H1 (cell line): ENCODE measurements at regions not wholly inside any gene's neighbourhood (a gene's known extent, or its start where the extent isn't known, plus 50 kb on each side); places are given as distances from the start of the nearest gene placed in this dataset.

Source experiments
- CTCF ChIA-PET: fragments of 300-600 bp; sonication (Branson Sonifier 250); formaldehyde crosslinking; loops from one replicate; lab custom pipeline; 2021; ENCODE audit not compliant: partially characterized antibody; lab: Charles Lee
- POLR2A ChIA-PET: fragments of 300-600 bp; sonication (Branson Sonifier 250); formaldehyde crosslinking; loops from one replicate; lab custom pipeline; 2021; ENCODE audit warnings: inconsistent platforms; ENCODE audit not compliant: partially characterized antibody; lab: Charles Lee
- DNase-seq, 2 experiments: peaks; one replicate each; pipeline versions ENCODE4 v3.0.0 to v3.0.0-alpha.2; 2010 to 2022; ENCODE audit warnings: low spot score in 2 of 2, low read depth in 1 of 2, mixed read lengths in 1 of 2
- FAIRE-seq: peaks from 2 replicates; lab custom pipeline; 2011; peaks lifted over from hg19 to GRCh38; lab: Jason Lieb, UNC
- H2AFZ ChIP-seq: 2 replicates; pipeline ENCODE4 v1.8.1; 2012; ENCODE audit warnings: low read length, inconsistent platforms
- H2AK5ac ChIP-seq: 2 replicates; pipeline ENCODE4 v1.6.1; 2013; ENCODE audit warnings: low read depth, low read length
- H2BK120ac ChIP-seq: replicated peaks from 2 replicates; pipeline ENCODE3; 2013; ENCODE audit warnings: low read depth, low read length, inconsistent platforms
- H2BK12ac ChIP-seq: 2 replicates; pipeline ENCODE4 v1.6.1; 2013; ENCODE audit warnings: low read depth, low read length
- H2BK15ac ChIP-seq: 2 replicates; pipeline ENCODE4 v1.6.1; 2013; ENCODE audit warnings: low read length
- H2BK20ac ChIP-seq: 2 replicates; pipeline ENCODE4 v1.6.1; 2013; ENCODE audit warnings: low read length
- H2BK5ac ChIP-seq: 2 replicates; pipeline ENCODE4 v1.6.1; 2013; ENCODE audit warnings: low read depth, low read length
- H3K14ac ChIP-seq: 2 replicates; pipeline ENCODE4 v1.6.1; 2013; ENCODE audit warnings: inconsistent platforms; ENCODE audit not compliant: insufficient read length
- H3K18ac ChIP-seq: 2 replicates; pipeline ENCODE4 v1.6.1; 2013; ENCODE audit warnings: low read length; ENCODE audit errors: extremely low read depth
- H3K23ac ChIP-seq: 2 replicates; pipeline ENCODE4 v1.6.1; 2013; ENCODE audit warnings: inconsistent platforms; ENCODE audit not compliant: insufficient read length
- H3K23me2 ChIP-seq: 2 replicates; pipeline ENCODE4 v1.6.1; 2013; ENCODE audit warnings: low read depth, low read length
- H3K27ac ChIP-seq: 2 replicates; pipeline ENCODE4 v1.6.1; 2011; ENCODE audit warnings: low read depth, low read length, inconsistent platforms
- H3K27me3 ChIP-seq, 4 experiments: replicated peaks in 1 of 4; 1 replicate in 1 of 4; 2 replicates in 3 of 4; pipeline versions ENCODE4 v1.6.1 to v1.8.1; 2011 to 2013; ENCODE audit warnings: low read length in 3 of 4, mild to moderate bottlenecking in 3 of 4, inconsistent platforms in 2 of 4, mixed read lengths in 2 of 4, moderate library complexity in 1 of 4; ENCODE audit not compliant: control insufficient read depth in 3 of 4, insufficient read depth in 3 of 4; ENCODE audit errors: extremely low read depth in 1 of 4
- H3K36me3 ChIP-seq, 4 experiments: 2 replicates each; pipeline versions ENCODE4 v1.6.1 to v1.8.1; 2011 to 2013; ENCODE audit warnings: mild to moderate bottlenecking in 4 of 4, low read length in 3 of 4, moderate library complexity in 2 of 4, control low read depth in 1 of 4, inconsistent platforms in 1 of 4; ENCODE audit not compliant: insufficient read depth in 4 of 4, control insufficient read depth in 2 of 4
- H3K4ac ChIP-seq: replicated peaks from 2 replicates; pipeline ENCODE3; 2013; ENCODE audit warnings: low read length, low read depth, mixed read lengths, inconsistent platforms; ENCODE audit not compliant: insufficient read length
- H3K4me1 ChIP-seq, 4 experiments: replicated peaks in 1 of 4; 1 replicate in 1 of 4; 2 replicates in 3 of 4; pipeline versions ENCODE4 v1.6.1 to v1.8.1; 2011 to 2013; ENCODE audit warnings: low read length in 3 of 4, inconsistent platforms in 2 of 4, mixed read lengths in 1 of 4; ENCODE audit not compliant: insufficient read depth in 4 of 4, control insufficient read depth in 3 of 4
- H3K4me2 ChIP-seq, 2 experiments: 2 replicates each; pipeline versions ENCODE4 v1.6.1 to v1.8.1; 2011 to 2013; ENCODE audit warnings: low read depth in 2 of 2, low read length in 2 of 2, control low read depth in 1 of 2, inconsistent platforms in 1 of 2, mild to moderate bottlenecking in 1 of 2; ENCODE audit not compliant: insufficient read depth in 1 of 2
- H3K4me3 ChIP-seq, 4 experiments: fragments of 200-600, 300-600 bp in 1 of 4; sonication (generic), shearing (Covaris generic), sonication (Bioruptor Twin) in 1 of 4; 2 replicates each; pipeline versions ENCODE4 v1.5.1 to v1.8.1; 2011 to 2016; ENCODE audit warnings: low read length in 4 of 4, low read depth in 3 of 4, control low read depth in 2 of 4, inconsistent platforms in 2 of 4, mild to moderate bottlenecking in 2 of 4, mixed read lengths in 1 of 4, moderate library complexity in 1 of 4; ENCODE audit not compliant: insufficient read depth in 2 of 4; ENCODE audit errors: extremely low read depth in 1 of 4
- H3K56ac ChIP-seq: replicated peaks from 2 replicates; pipeline ENCODE3; 2013; ENCODE audit warnings: low read depth, mild to moderate bottlenecking, mixed read lengths, low read length, inconsistent platforms; ENCODE audit not compliant: insufficient read length
- H3K79me1 ChIP-seq: 2 replicates; pipeline ENCODE4 v1.6.1; 2013; ENCODE audit warnings: low read depth, low read length, control low read depth
- H3K79me2 ChIP-seq, 2 experiments: 2 replicates each; pipeline versions ENCODE4 v1.6.1 to v1.8.1; 2012 to 2013; ENCODE audit warnings: low read length in 2 of 2, mild to moderate bottlenecking in 2 of 2, inconsistent platforms in 1 of 2; ENCODE audit not compliant: insufficient read depth in 2 of 2, control insufficient read depth in 1 of 2
- H3K9ac ChIP-seq, 4 experiments: replicated peaks in 1 of 4; 1 replicate in 1 of 4; 2 replicates in 3 of 4; pipeline versions ENCODE4 v1.6.1 to v1.8.1; 2011 to 2013; ENCODE audit warnings: low read depth in 3 of 4, low read length in 3 of 4, control low read depth in 2 of 4, mild to moderate bottlenecking in 2 of 4, moderate library complexity in 2 of 4, inconsistent platforms in 1 of 4; ENCODE audit errors: extremely low read depth in 1 of 4
- H3K9me3 ChIP-seq, 2 experiments: 2 replicates each; pipeline versions ENCODE4 v1.6.1 to v1.8.1; 2012 to 2013; ENCODE audit warnings: mild to moderate bottlenecking in 2 of 2, moderate library complexity in 2 of 2, control low read depth in 1 of 2, inconsistent platforms in 1 of 2, low read depth in 1 of 2, low read length in 1 of 2, mixed read lengths in 1 of 2; ENCODE audit not compliant: insufficient read depth in 2 of 2
- H4K20me1 ChIP-seq, 2 experiments: replicated peaks in 1 of 2; 2 replicates each; pipeline versions ENCODE3 to v1.8.1; 2011 to 2013; ENCODE audit warnings: inconsistent platforms in 2 of 2, low read length in 2 of 2, mild to moderate bottlenecking in 1 of 2; ENCODE audit not compliant: insufficient read depth in 2 of 2, control insufficient read depth in 1 of 2
- H4K5ac ChIP-seq: 2 replicates; pipeline ENCODE4 v1.6.1; 2013; ENCODE audit warnings: low read length, low read depth, mixed read lengths, inconsistent platforms; ENCODE audit not compliant: insufficient read length
- H4K8ac ChIP-seq: 2 replicates; pipeline ENCODE4 v1.8.0; 2013; ENCODE audit warnings: mild to moderate bottlenecking, moderate library complexity, low read length, inconsistent platforms; ENCODE audit not compliant: insufficient read depth; ENCODE audit errors: extremely low read depth
- H4K91ac ChIP-seq: replicated peaks from 2 replicates; pipeline ENCODE3; 2013; ENCODE audit warnings: low read length, mixed read lengths, inconsistent platforms; ENCODE audit not compliant: insufficient read length
- ATF3 ChIP-seq: IDR thresholded peaks from 2 replicates; pipeline ENCODE4 v1.6.1; 2011; ENCODE audit warnings: low read depth, mild to moderate bottlenecking, low read length; ENCODE audit not compliant: insufficient read depth
- BACH1 ChIP-seq: IDR thresholded peaks from 2 replicates; pipeline ENCODE4 v1.6.1; 2012; ENCODE audit warnings: low read length, improper control_type of control experiment
- BCL11A ChIP-seq, 2 experiments: IDR thresholded peaks; one replicate each; pipeline ENCODE4 v1.6.1; 2011; ENCODE audit warnings: low read depth in 2 of 2, low read length in 2 of 2, mild to moderate bottlenecking in 2 of 2
- BRCA1 ChIP-seq: IDR thresholded peaks from 2 replicates; pipeline ENCODE4 v1.6.1; 2012; ENCODE audit warnings: low read depth, low read length, improper control_type of control experiment
- CHD1 ChIP-seq: IDR thresholded peaks from 2 replicates; pipeline ENCODE4 v1.6.1; 2012; ENCODE audit warnings: low read depth, low read length, improper control_type of control experiment
- CREB1 ChIP-seq: IDR thresholded peaks from 2 replicates; pipeline ENCODE4 v1.6.1; 2012; ENCODE audit warnings: inconsistent platforms
- NANOG ChIP-seq: IDR thresholded peaks from 2 replicates; pipeline ENCODE4 v1.6.1; 2011; ENCODE audit warnings: low read length, low read depth, mild to moderate bottlenecking, inconsistent platforms; ENCODE audit not compliant: insufficient read depth, poor library complexity, severe bottlenecking
- POU5F1 ChIP-seq: IDR thresholded peaks from 2 replicates; pipeline ENCODE4 v1.6.1; 2011; ENCODE audit warnings: low read depth, mild to moderate bottlenecking, low read length, moderate library complexity
- RFX5 ChIP-seq: IDR thresholded peaks from 2 replicates; pipeline ENCODE4 v1.6.1; 2011; ENCODE audit warnings: low read depth, low read length, improper control_type of control experiment, borderline replicate concordance
- SP4 ChIP-seq: IDR thresholded peaks from 2 replicates; pipeline ENCODE4 v1.6.1; 2012; ENCODE audit warnings: low read length, inconsistent platforms
- TAF7 ChIP-seq: optimal IDR thresholded peaks from 2 replicates; pipeline ENCODE3; 2011; ENCODE audit warnings: low read depth, mild to moderate bottlenecking, inconsistent platforms, low read length, moderate library complexity, borderline replicate concordance
- ZNF274 ChIP-seq: IDR thresholded peaks from 2 replicates; pipeline ENCODE4 v1.7.0; 2012; ENCODE audit warnings: low read length, borderline replicate concordance; ENCODE audit errors: extremely low read depth
- WGBS, 2 experiments: shearing (Covaris generic) in 1 of 2; methylation state at CpG; one replicate each; pipeline versions ENCODE4 v1.1.6 to v1.1.7; 2013 to 2015; ENCODE audit warnings: low lambda C conversion rate in 2 of 2, mixed read lengths in 2 of 2, inconsistent platforms in 1 of 2, low coverage in 1 of 2, missing lambda C conversion rate in 1 of 2; ENCODE audit not compliant: insufficient replicate concordance in 2 of 2, insufficient coverage in 1 of 2, insufficient read length in 1 of 2; ENCODE audit errors: extremely low coverage in 1 of 2, missing lambda C conversion rate in 1 of 2; 5-methylcytosine and 5-hydroxymethylcytosine counted together

- H3K36me3 ChIP-seq, result no peaks in the 10 kb centered on the region
- H4K5ac ChIP-seq, result no peak overlapping the region
- no peak overlapping the region for H2AK5ac ChIP-seq
- H2BK20ac ChIP-seq, result 0 out of 2 replicates have a peak overlapping the region, but pooled peaks have one; percentile 83
- H3K4me1 ChIP-seq, result peaks cover 0 to 2% (median under 1%) of the 10 kb centered on the region in 4 experiments; a peak in 3 of 7 replicates
- peak in 1 of 2 experiments; percentile 24 for DNase-seq
- H2BK12ac ChIP-seq, result no peak overlapping the region
- no peak overlapping the region for H4K8ac ChIP-seq
- H3K27ac ChIP-seq, result no peak overlapping the region
- H3K4me2 ChIP-seq, result no peak overlapping the region
- no peak overlapping the region for H3K4me3 ChIP-seq
- H3K27me3 ChIP-seq, result no peaks in the 10 kb centered on the region
- H3K9me3 ChIP-seq, result no peaks in the 10 kb centered on the region; a peak in 1 of 4 replicates
- H3K9ac ChIP-seq, result no peak overlapping the region
- H2BK120ac ChIP-seq, result no peak overlapping the region
- H3K56ac ChIP-seq, result no peak overlapping the region
- ChIA-PET POLR2A (no interaction called here), CTCF (no interaction called here)
- H4K91ac ChIP-seq, result peak overlapping the region; percentile 4
- H3K18ac ChIP-seq, result no peak overlapping the region
- no peak overlapping the region for H3K4ac ChIP-seq
- H3K79me1 ChIP-seq, result no peaks in the 10 kb centered on the region
- no peak for FAIRE-seq
- H3K14ac ChIP-seq, result no peak overlapping the region
- H3K23me2 ChIP-seq, result no peaks in the 10 kb centered on the region
- no peak overlapping the region for H2BK15ac ChIP-seq
- no peak overlapping the region for H2AFZ ChIP-seq
- H3K23ac ChIP-seq, result no peak overlapping the region
- TF ChIP-seq ATF3 (no peak), BCL11A (IDR thresholded peaks at IDR 0.05; ENCODE audit: low read depth in 2 of 2, low read length in 2 of 2) (no peak), NANOG (no peak), CREB1 (no peak), SP4 (no peak), BRCA1 (no peak), ZNF274 (no peak), POU5F1 (no peak), RFX5 (no peak), BACH1 (no peak), TAF7 (no peak), CHD1 (no peak)
- H2BK5ac ChIP-seq, result no peak overlapping the region; the same call in 1 of the 2 replicates
- H3K79me2 ChIP-seq, result no peaks in the 10 kb centered on the region
- H4K20me1 ChIP-seq, result no peaks in the 10 kb centered on the region
- 86% methylated on average over 1 of the region's 1 CpG; no CpG with 5 or more reads in 1 of the 2 experiments for whole genome bisulfite sequencing, 2 experiments
Measured at GRCh38 chr4:128606173-128606572, 203.3 kb upstream of the JADE1 start.
